A673 (cell line): ENCODE measurements at regions not wholly inside any gene's neighbourhood (a gene's known extent, or its start where the extent isn't known, plus 50 kb on each side); places are given as distances from the start of the nearest gene placed in this dataset.

Source experiments
- CTCF ChIP-seq: fragments of 300-800, 200-600 bp; sonication (generic); conservative IDR thresholded peaks from 2 replicates; pipeline ENCODE4 v1.5.1; 2017; ENCODE audit warnings: low read depth, mild to moderate bottlenecking, antibody characterized with exemption, low read length, moderate library complexity, mixed read lengths
- EZH2 ChIP-seq: fragments of 200-600 bp; sonication (generic); IDR thresholded peaks from 2 replicates; pipeline ENCODE4 v1.6.1; 2017; ENCODE audit warnings: borderline replicate concordance, low read depth, mild to moderate bottlenecking, mixed read lengths, antibody characterized with exemption, low read length; ENCODE audit not compliant: poor library complexity, severe bottlenecking

- no peak for TF ChIP-seq CTCF
- TF ChIP-seq EZH2, result no peak
Observed at GRCh38 chr5:43769571-43770355, 166.8 kb downstream of the NNT start.
